ENCODE measurements at regions not wholly inside any gene's neighbourhood (a gene's known extent, or its start where the extent isn't known, plus 50 kb on each side); places are given as distances from the start of the nearest gene placed in this dataset.

GRCh38 chrX:76957485-76957884 is 489.7 kb upstream of the FGF16 start:
- no peaks in the 10 kb centered on the region for H3K9me3 ChIP-seq (ENCODE audit: control insufficient read depth, insufficient read depth, low read depth, low read length)
- no peaks in the 10 kb centered on the region for H3K4me1 ChIP-seq (ENCODE audit: control insufficient read depth, extremely low read depth, insufficient read depth, low read length)
- no peak overlapping the region for H3K9ac ChIP-seq (ENCODE audit: insufficient read depth, low read length)
- no peaks in the 10 kb centered on the region for H3K27me3 ChIP-seq (ENCODE audit: control insufficient read depth, insufficient read depth, low read length)
- H4K20me1 ChIP-seq (ENCODE audit: control insufficient read depth, extremely low read depth, insufficient read depth, low read length): no peaks in the 10 kb centered on the region
- H3K79me2 ChIP-seq (ENCODE audit: control insufficient read depth, insufficient read depth, low read length): no peaks in the 10 kb centered on the region
- H3K4me2 ChIP-seq (ENCODE audit: extremely low read depth, insufficient read depth, low read length): no peak overlapping the region
- no peak for TF ChIP-seq EZH2 (IDR thresholded peaks at IDR 0.05; ENCODE audit: low read length, missing control alignments)
- no peak for TF ChIP-seq CTCF (conservative IDR thresholded peaks at IDR 0.05 in 1 of 2, IDR thresholded peaks at IDR 0.05 in 1 of 2; ENCODE audit: low read depth in 1 of 2, low read length in 2 of 2)
- no peaks in the 10 kb centered on the region for H3K36me3 ChIP-seq (ENCODE audit: control insufficient read depth, insufficient read depth, low read length)
- no peak overlapping the region for H2AFZ ChIP-seq (ENCODE audit: low read length)
- no peak overlapping the region for H3K27ac ChIP-seq (ENCODE audit: insufficient read depth, low read length)
- H3K4me3 ChIP-seq (replicated peaks in 1 of 4; ENCODE audit: control extremely low read depth in 1 of 4, insufficient read depth in 1 of 4, low read depth in 3 of 4, low read length in 4 of 4): no peak overlapping the region
- DNase-seq (ENCODE audit: low read depth in 2 of 2): no peak

- no peaks in the 10 kb centered on the region for H3K27me3 ChIP-seq (ENCODE audit: control insufficient read depth, insufficient read depth, low read length)
- no peaks in the 10 kb centered on the region for H4K20me1 ChIP-seq (ENCODE audit: control insufficient read depth, extremely low read depth, insufficient read depth, low read length)
- H3K4me1 ChIP-seq (ENCODE audit: control insufficient read depth, extremely low read depth, insufficient read depth, low read length): no peaks in the 10 kb centered on the region
- TF ChIP-seq EZH2 (IDR thresholded peaks at IDR 0.05; ENCODE audit: low read length, missing control alignments): no peak
- TF ChIP-seq CTCF (conservative IDR thresholded peaks at IDR 0.05 in 1 of 2, IDR thresholded peaks at IDR 0.05 in 1 of 2; ENCODE audit: low read depth in 1 of 2, low read length in 2 of 2): no peak
- H2AFZ ChIP-seq (ENCODE audit: low read length): no peak overlapping the region
- no peak overlapping the region for H3K4me2 ChIP-seq (ENCODE audit: extremely low read depth, insufficient read depth, low read length)
- H3K79me2 ChIP-seq (ENCODE audit: control insufficient read depth, insufficient read depth, low read length): no peaks in the 10 kb centered on the region
- no peaks in the 10 kb centered on the region for H3K36me3 ChIP-seq (ENCODE audit: control insufficient read depth, insufficient read depth, low read length)
- H3K4me3 ChIP-seq (replicated peaks in 1 of 4; ENCODE audit: control extremely low read depth in 1 of 4, insufficient read depth in 1 of 4, low read depth in 3 of 4, low read length in 4 of 4): no peak overlapping the region
- no peak for DNase-seq (ENCODE audit: low read depth in 2 of 2)
- no peaks in the 10 kb centered on the region for H3K9me3 ChIP-seq (ENCODE audit: control insufficient read depth, insufficient read depth, low read depth, low read length)
- H3K27ac ChIP-seq (ENCODE audit: insufficient read depth, low read length): no peak overlapping the region
- H3K9ac ChIP-seq (ENCODE audit: insufficient read depth, low read length): no peak overlapping the region
Measured at GRCh38 chrX:76971393-76972376, 475.5 kb upstream of the FGF16 start.

GRCh38 chrX:76977452-76977851 is 469.7 kb upstream of the FGF16 start:
- Histone ChIP-seq H3K79me2 (ENCODE audit: control insufficient read depth, insufficient read depth, low read length) (no peaks in the 10 kb centered on the region), H3K27me3 (ENCODE audit: control insufficient read depth, insufficient read depth, low read length) (no peaks in the 10 kb centered on the region), H4K20me1 (ENCODE audit: control insufficient read depth, extremely low read depth, insufficient read depth, low read length) (no peaks in the 10 kb centered on the region), H2AFZ (ENCODE audit: low read length) (no peak overlapping the region), H3K27ac (ENCODE audit: insufficient read depth, low read length) (no peak overlapping the region), H3K9me3 (ENCODE audit: control insufficient read depth, insufficient read depth, low read depth, low read length) (no peaks in the 10 kb centered on the region), H3K4me2 (ENCODE audit: extremely low read depth, insufficient read depth, low read length) (no peak overlapping the region), H3K36me3 (ENCODE audit: control insufficient read depth, insufficient read depth, low read length) (no peaks in the 10 kb centered on the region), H3K4me1 (ENCODE audit: control insufficient read depth, extremely low read depth, insufficient read depth, low read length) (no peaks in the 10 kb centered on the region), H3K4me3 (replicated peaks in 1 of 4; ENCODE audit: control extremely low read depth in 1 of 4, insufficient read depth in 1 of 4, low read depth in 3 of 4, low read length in 4 of 4) (no peak overlapping the region), H3K9ac (ENCODE audit: insufficient read depth, low read length) (no peak overlapping the region)
- no peak for DNase-seq (ENCODE audit: low read depth in 2 of 2)
- no peak for TF ChIP-seq EZH2 (IDR thresholded peaks at IDR 0.05; ENCODE audit: low read length, missing control alignments)
- no peak for TF ChIP-seq CTCF (conservative IDR thresholded peaks at IDR 0.05 in 1 of 2, IDR thresholded peaks at IDR 0.05 in 1 of 2; ENCODE audit: low read depth in 1 of 2, low read length in 2 of 2)

Data from fibroblast of lung (primary cell).